ENCODE measurements at regions not wholly inside any gene's neighbourhood (a gene's known extent, or its start where the extent isn't known, plus 50 kb on each side); places are given as distances from the start of the nearest gene placed in this dataset.

- H3K4me1 ChIP-seq (ENCODE audit: insufficient read depth, low read length): peaks cover 8% of the 10 kb centered on the region; the same call in 1 of the 2 replicates
- no peak overlapping the region for H3K9ac ChIP-seq (ENCODE audit: low read depth, low read length)
- H3K36me3 ChIP-seq (ENCODE audit: insufficient read depth, low read length): no peaks in the 10 kb centered on the region
- no peaks in the 10 kb centered on the region for H3K9me3 ChIP-seq (ENCODE audit: insufficient read depth, low read depth, low read length)
- H3K27ac ChIP-seq (ENCODE audit: low read depth, low read length): no peak overlapping the region
- no peak overlapping the region for H3K4me3 ChIP-seq (ENCODE audit: low read length)
- no peaks in the 10 kb centered on the region for H3K27me3 ChIP-seq (ENCODE audit: insufficient read depth, low read length)
- 91% methylated on average over 12 of the region's 12 CpGs for WGBS
Measured at GRCh38 chr21:41636636-41637630, 129.0 kb upstream of the TMPRSS2 start.

- Histone ChIP-seq H3K27ac (ENCODE audit: low read depth, low read length) (no peak overlapping the region), H3K4me1 (ENCODE audit: insufficient read depth, low read length) (no peaks in the 10 kb centered on the region; the same call in 1 of the 2 replicates), H3K36me3 (ENCODE audit: insufficient read depth, low read length) (no peaks in the 10 kb centered on the region), H3K27me3 (ENCODE audit: insufficient read depth, low read length) (no peaks in the 10 kb centered on the region), H3K9ac (ENCODE audit: low read depth, low read length) (no peak overlapping the region), H3K9me3 (ENCODE audit: insufficient read depth, low read depth, low read length) (no peaks in the 10 kb centered on the region), H3K4me3 (ENCODE audit: low read length) (no peak overlapping the region)
Measured at GRCh38 chr21:41635874-41636273, 127.9 kb upstream of the TMPRSS2 start.

- WGBS: 92% methylated on average over 9 of the region's 9 CpGs
- Histone ChIP-seq H3K27me3 (ENCODE audit: insufficient read depth, low read length) (no peaks in the 10 kb centered on the region), H3K9me3 (ENCODE audit: insufficient read depth, low read depth, low read length) (no peaks in the 10 kb centered on the region), H3K4me3 (ENCODE audit: low read length) (no peak overlapping the region), H3K36me3 (ENCODE audit: insufficient read depth, low read length) (no peaks in the 10 kb centered on the region), H3K4me1 (ENCODE audit: insufficient read depth, low read length) (no peaks in the 10 kb centered on the region; the same call in 1 of the 2 replicates), H3K27ac (ENCODE audit: low read depth, low read length) (no peak overlapping the region), H3K9ac (ENCODE audit: low read depth, low read length) (no peak overlapping the region)
Measured at GRCh38 chr21:41634858-41635257, 126.9 kb upstream of the TMPRSS2 start.

- H3K27ac ChIP-seq (ENCODE audit: low read depth, low read length): no peak overlapping the region
- peaks cover 2% of the 10 kb centered on the region; the same call in 1 of the 2 replicates for H3K9me3 ChIP-seq (ENCODE audit: insufficient read depth, low read depth, low read length)
- H3K4me3 ChIP-seq (ENCODE audit: low read length): no peak overlapping the region
- H3K4me1 ChIP-seq (ENCODE audit: insufficient read depth, low read length): no peaks in the 10 kb centered on the region; the same call in 1 of the 2 replicates
- no peak overlapping the region for H3K9ac ChIP-seq (ENCODE audit: low read depth, low read length)
- no peaks in the 10 kb centered on the region for H3K36me3 ChIP-seq (ENCODE audit: insufficient read depth, low read length)
- 61% methylated on average over 4 of the region's 6 CpGs for WGBS
- H3K27me3 ChIP-seq (ENCODE audit: insufficient read depth, low read length): no peaks in the 10 kb centered on the region
Measured at GRCh38 chr21:41634211-41634694, 126.3 kb upstream of the TMPRSS2 start.

GRCh38 chr21:41633627-41634026 is 125.7 kb upstream of the TMPRSS2 start:
- Histone ChIP-seq H3K27ac (ENCODE audit: low read depth, low read length) (no peak overlapping the region), H3K36me3 (ENCODE audit: insufficient read depth, low read length) (no peaks in the 10 kb centered on the region), H3K27me3 (ENCODE audit: insufficient read depth, low read length) (no peaks in the 10 kb centered on the region), H3K4me1 (ENCODE audit: insufficient read depth, low read length) (no peaks in the 10 kb centered on the region; the same call in 1 of the 2 replicates), H3K9ac (ENCODE audit: low read depth, low read length) (no peak overlapping the region), H3K9me3 (ENCODE audit: insufficient read depth, low read depth, low read length) (peaks cover 4% of the 10 kb centered on the region; the same call in 1 of the 2 replicates), H3K4me3 (ENCODE audit: low read length) (no peak overlapping the region)
- 91% methylated on average over 4 of the region's 4 CpGs for WGBS

- no peak overlapping the region for H3K27ac ChIP-seq (ENCODE audit: low read depth, low read length)
- no peaks in the 10 kb centered on the region; the same call in 1 of the 2 replicates for H3K4me1 ChIP-seq (ENCODE audit: insufficient read depth, low read length)
- H3K27me3 ChIP-seq (ENCODE audit: insufficient read depth, low read length): no peaks in the 10 kb centered on the region
- H3K4me3 ChIP-seq (ENCODE audit: low read length): no peak overlapping the region
- H3K36me3 ChIP-seq (ENCODE audit: insufficient read depth, low read length): no peaks in the 10 kb centered on the region
- peaks cover 4% of the 10 kb centered on the region; the same call in 1 of the 2 replicates for H3K9me3 ChIP-seq (ENCODE audit: insufficient read depth, low read depth, low read length)
- H3K9ac ChIP-seq (ENCODE audit: low read depth, low read length): no peak overlapping the region
- WGBS: 83% methylated on average over 12 of the region's 12 CpGs
Measured at GRCh38 chr21:41632748-41633475, 125.0 kb upstream of the TMPRSS2 start.

GRCh38 chr21:41631564-41632461 is 123.9 kb upstream of the TMPRSS2 start:
- Histone ChIP-seq H3K27me3 (ENCODE audit: insufficient read depth, low read length) (no peaks in the 10 kb centered on the region), H3K36me3 (ENCODE audit: insufficient read depth, low read length) (no peaks in the 10 kb centered on the region), H3K4me3 (ENCODE audit: low read length) (no peak overlapping the region), H3K9me3 (ENCODE audit: insufficient read depth, low read depth, low read length) (peaks cover 4% of the 10 kb centered on the region; the same call in 1 of the 2 replicates), H3K27ac (ENCODE audit: low read depth, low read length) (no peak overlapping the region), H3K9ac (ENCODE audit: low read depth, low read length) (no peak overlapping the region), H3K4me1 (ENCODE audit: insufficient read depth, low read length) (no peaks in the 10 kb centered on the region; the same call in 1 of the 2 replicates)
- WGBS: 82% methylated on average over 14 of the region's 14 CpGs

- Histone ChIP-seq H3K4me1 (ENCODE audit: insufficient read depth, low read length) (no peaks in the 10 kb centered on the region; the same call in 1 of the 2 replicates), H3K9me3 (ENCODE audit: insufficient read depth, low read depth, low read length) (peaks cover 4% of the 10 kb centered on the region; the same call in 1 of the 2 replicates), H3K9ac (ENCODE audit: low read depth, low read length) (no peak overlapping the region), H3K27ac (ENCODE audit: low read depth, low read length) (no peak overlapping the region), H3K4me3 (ENCODE audit: low read length) (no peak overlapping the region), H3K36me3 (ENCODE audit: insufficient read depth, low read length) (no peaks in the 10 kb centered on the region), H3K27me3 (ENCODE audit: insufficient read depth, low read length) (no peaks in the 10 kb centered on the region)
- 95% methylated on average over 17 of the region's 17 CpGs for WGBS
Measured at GRCh38 chr21:41630917-41631316, 123.0 kb upstream of the TMPRSS2 start.

- Histone ChIP-seq H3K27me3 (ENCODE audit: insufficient read depth, low read length) (no peaks in the 10 kb centered on the region), H3K36me3 (ENCODE audit: insufficient read depth, low read length) (no peaks in the 10 kb centered on the region), H3K4me3 (ENCODE audit: low read length) (no peak overlapping the region), H3K9me3 (ENCODE audit: insufficient read depth, low read depth, low read length) (peaks cover 4% of the 10 kb centered on the region; the same call in 1 of the 2 replicates), H3K27ac (ENCODE audit: low read depth, low read length) (no peak overlapping the region), H3K9ac (ENCODE audit: low read depth, low read length) (no peak overlapping the region), H3K4me1 (ENCODE audit: insufficient read depth, low read length) (no peaks in the 10 kb centered on the region; the same call in 1 of the 2 replicates)
- WGBS: 94% methylated on average over 14 of the region's 14 CpGs
Measured at GRCh38 chr21:41630249-41630648, 122.3 kb upstream of the TMPRSS2 start.

- no peaks in the 10 kb centered on the region for H3K4me1 ChIP-seq (ENCODE audit: insufficient read depth, low read length)
- peaks cover 4% of the 10 kb centered on the region; the same call in 1 of the 2 replicates for H3K9me3 ChIP-seq (ENCODE audit: insufficient read depth, low read depth, low read length)
- H3K27me3 ChIP-seq (ENCODE audit: insufficient read depth, low read length): no peaks in the 10 kb centered on the region
- H3K27ac ChIP-seq (ENCODE audit: low read depth, low read length): no peak overlapping the region
- H3K36me3 ChIP-seq (ENCODE audit: insufficient read depth, low read length): no peaks in the 10 kb centered on the region
- 92% methylated on average over 4 of the region's 4 CpGs for WGBS
- no peak overlapping the region for H3K9ac ChIP-seq (ENCODE audit: low read depth, low read length)
- no peak overlapping the region for H3K4me3 ChIP-seq (ENCODE audit: low read length)
Measured at GRCh38 chr21:41628256-41628655, 120.3 kb upstream of the TMPRSS2 start.
